Pancreas (tissue), 10 donors: ENCODE measurements at regions not wholly inside any gene's neighbourhood (a gene's known extent, or its start where the extent isn't known, plus 50 kb on each side); places are given as distances from the start of the nearest gene placed in this dataset.
"Not testable (repeated sequence)": the region's sequence is repeated elsewhere in the genome, so short reads cannot be mapped to it uniquely, and the experiment has no call there.

Experiments
- ATAC-seq, 4 donors: fragments of 200-7000 bp; cut with Tn5 transposase; one replicate each; pipeline versions ENCODE4 v1.8.0 to v1.9.1; 2020; ENCODE audit warnings: mild to moderate bottlenecking in 4 of 4, moderate library complexity in 4 of 4
- DNase-seq, 6 donors: peaks; one replicate each; pipeline ENCODE4 v3.0.0-alpha.2; 2020
- FAIRE-seq: peaks from 2 replicates; lab custom pipeline; 2012; peaks lifted over from hg19 to GRCh38; lab: Jason Lieb, UNC
- H3K27ac ChIP-seq, 4 donors: fragments of 200-600 bp; sonication (generic); 1 replicate in 3 of 4; 2 replicates in 1 of 4; pipeline versions ENCODE4 v1.5.0 to v1.8.0; 2020
- H3K27me3 ChIP-seq, 4 donors: fragments of 200-600 bp; one replicate each; pipeline ENCODE4 v1.8.0; 2021
- H3K36me3 ChIP-seq, 3 donors: fragments of 200-600 bp; sonication (generic) in 1 of 3; one replicate each; pipeline versions ENCODE4 v1.5.0 to v1.8.0; 2020 to 2021
- H3K4me1 ChIP-seq, 3 donors: fragments of 200-600 bp; one replicate each; pipeline ENCODE4 v1.8.0; 2021
- H3K4me3 ChIP-seq, 4 donors: fragments of 200-600 bp; sonication (generic) in 2 of 4; one replicate each; pipeline versions ENCODE4 v1.5.0 to v1.8.0; 2020 to 2021
- H3K9me3 ChIP-seq, 4 donors: fragments of 200-600 bp; one replicate each; pipeline ENCODE4 v1.8.0; 2021
- WGBS, 2 donors: extraction: QIAGEN DNeasy Blood & Tissue Kit; methylation state at CpG; one replicate each; pipeline ENCODE4 v1.1.7; 2013; 5-methylcytosine and 5-hydroxymethylcytosine counted together
- intact Hi-C, 3 donors: fragments of 100-400 bp; cut with DNase I; formaldehyde crosslinking; loops; one replicate each; pipeline versions ENCODE4 v1.11.1 to v1.14.2; 2022
- TF ChIP-seq, protein P1 (sequence below), 4 donors: fragments of 200-600 bp; sonication (generic) in 3 of 4; IDR thresholded peaks; one replicate each; pipeline versions ENCODE4 v1.5.0 to v1.8.0; 2021; ENCODE audit warnings: antibody characterized with exemption in 4 of 4
- donor health status: healthy with polysubstance abuse.
- donor health status: DM: no; HTN: no; CAD: no; lungs with moderate emphysema.
- donor health status: DM: no; HTN: no; CAD: no.
- donor health status: control.
- donor health status: control.
- donor health status: Bipolar disorder and iron deficiency.
- donor health status: DM: yes; HTN: yes; CAD: no.
- donor health status: DM: no; HTN: no; CAD: no.
- donor health status: DM: no; HTN: no; CAD: no.
- donor health status: DM: yes; HTN: yes; CAD: no.

DNA sequence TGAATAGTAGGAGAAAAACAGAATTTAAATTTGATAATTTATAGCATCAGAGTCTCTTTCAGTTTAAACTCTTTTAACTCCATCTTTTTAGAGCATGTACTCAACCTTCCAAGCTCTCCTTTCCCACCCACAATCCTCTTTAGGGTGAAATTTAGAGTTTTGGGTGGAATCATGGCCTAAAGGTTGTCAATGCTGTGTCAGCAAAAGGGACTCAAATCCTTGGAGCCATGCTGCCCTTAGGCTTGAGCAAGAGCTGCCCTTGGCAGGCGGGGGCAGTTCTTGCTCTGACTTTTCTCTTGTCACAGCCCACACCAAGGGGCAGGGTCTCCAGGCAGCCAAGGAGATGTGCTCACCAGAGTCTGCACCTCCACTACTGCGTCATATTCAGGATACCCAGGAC lies 102.4 kb downstream of the MTX3 start:
- H3K27me3 ChIP-seq, result no peaks in the 10 kb centered on the region
- no peaks in the 10 kb centered on the region for H3K36me3 ChIP-seq
- intact Hi-C loops, result no loop called here
- H3K4me1 ChIP-seq, result no peaks in the 10 kb centered on the region
- DNase-seq (no peak), FAIRE-seq (no peak), ATAC-seq (no peak)
- 87 to 95% methylated on average over 2 of the region's 2 CpGs for WGBS, 2 donors
- H3K9me3 ChIP-seq, result no peaks in the 10 kb centered on the region
- no peak overlapping the region for H3K4me3 ChIP-seq
- no peak overlapping the region for H3K27ac ChIP-seq
- TF ChIP-seq, protein P1, sequence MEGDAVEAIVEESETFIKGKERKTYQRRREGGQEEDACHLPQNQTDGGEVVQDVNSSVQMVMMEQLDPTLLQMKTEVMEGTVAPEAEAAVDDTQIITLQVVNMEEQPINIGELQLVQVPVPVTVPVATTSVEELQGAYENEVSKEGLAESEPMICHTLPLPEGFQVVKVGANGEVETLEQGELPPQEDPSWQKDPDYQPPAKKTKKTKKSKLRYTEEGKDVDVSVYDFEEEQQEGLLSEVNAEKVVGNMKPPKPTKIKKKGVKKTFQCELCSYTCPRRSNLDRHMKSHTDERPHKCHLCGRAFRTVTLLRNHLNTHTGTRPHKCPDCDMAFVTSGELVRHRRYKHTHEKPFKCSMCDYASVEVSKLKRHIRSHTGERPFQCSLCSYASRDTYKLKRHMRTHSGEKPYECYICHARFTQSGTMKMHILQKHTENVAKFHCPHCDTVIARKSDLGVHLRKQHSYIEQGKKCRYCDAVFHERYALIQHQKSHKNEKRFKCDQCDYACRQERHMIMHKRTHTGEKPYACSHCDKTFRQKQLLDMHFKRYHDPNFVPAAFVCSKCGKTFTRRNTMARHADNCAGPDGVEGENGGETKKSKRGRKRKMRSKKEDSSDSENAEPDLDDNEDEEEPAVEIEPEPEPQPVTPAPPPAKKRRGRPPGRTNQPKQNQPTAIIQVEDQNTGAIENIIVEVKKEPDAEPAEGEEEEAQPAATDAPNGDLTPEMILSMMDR (IDR thresholded peaks at IDR 0.05), result no peak

DNA sequence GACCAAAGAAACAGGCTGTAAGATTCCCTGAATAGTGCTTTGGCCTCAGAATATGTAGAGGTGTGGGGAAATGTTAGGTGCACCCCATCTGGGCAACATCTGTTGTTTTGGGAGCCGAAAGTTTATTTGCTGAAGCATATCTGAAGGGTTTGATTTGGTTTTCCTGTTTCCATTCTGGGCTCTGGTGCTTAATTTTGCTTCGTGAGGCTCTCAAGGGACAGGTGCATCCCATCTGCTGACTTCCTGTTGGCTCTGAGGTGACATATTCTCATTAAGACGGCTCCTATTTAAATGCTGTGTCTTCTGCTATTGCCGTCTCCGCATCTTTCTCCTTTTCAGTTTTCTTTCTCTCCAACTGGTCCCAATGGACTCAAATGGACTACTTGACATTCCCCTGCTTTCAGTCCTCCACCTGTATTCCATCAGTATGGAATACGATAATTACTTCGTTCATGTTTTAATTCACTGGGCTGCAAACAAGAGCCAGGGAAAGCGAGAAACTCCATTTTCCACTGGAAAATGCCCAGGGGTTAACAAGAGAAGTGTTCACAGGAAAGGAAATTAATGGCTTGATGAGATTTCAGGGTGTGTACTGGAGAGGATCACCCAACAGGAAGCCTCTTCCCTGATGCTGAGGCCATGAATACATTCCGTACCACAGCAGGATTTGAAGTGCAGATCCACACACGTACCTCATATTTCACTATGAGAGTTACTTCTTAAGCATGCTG lies 104.0 kb downstream of the MTX3 start:
- intact Hi-C loops, result no loop called here
- 76% methylated on average over 10 of the region's 10 CpGs for WGBS, 2 donors

DNA sequence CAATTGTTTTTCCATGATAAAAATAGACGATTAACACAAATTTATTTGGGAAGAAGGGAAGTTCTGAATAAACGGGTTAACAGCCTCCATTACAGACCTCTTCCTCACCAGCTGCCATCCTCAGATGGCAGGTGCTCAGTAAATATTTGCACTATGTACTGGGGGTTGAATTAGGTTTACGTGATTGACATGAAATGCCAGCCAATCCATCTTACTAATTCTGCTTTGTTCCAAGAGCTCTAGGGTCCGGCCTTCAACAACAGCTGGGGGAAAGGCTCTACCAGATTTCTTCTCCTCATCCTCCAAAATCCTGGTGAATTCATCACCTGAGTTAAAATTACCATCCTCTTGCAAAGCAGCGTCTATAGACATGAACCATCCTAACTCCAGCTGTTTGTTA lies 104.6 kb downstream of the MTX3 start:
- intact Hi-C loops, result no loop called here
- Histone ChIP-seq H3K9me3 (no peaks in the 10 kb centered on the region), H3K27me3 (no peaks in the 10 kb centered on the region), H3K36me3 (no peaks in the 10 kb centered on the region), H3K27ac (no peak overlapping the region), H3K4me3 (no peak overlapping the region), H3K4me1 (no peaks in the 10 kb centered on the region)
- no peak for DNase-seq
- no peak for ATAC-seq
- TF ChIP-seq, protein P1 (IDR thresholded peaks at IDR 0.05), result no peak
- WGBS, 2 donors, result 38 to 46% methylated on average over 5 of the region's 5 CpGs
- no peak for FAIRE-seq

More for the DNA sequence above, 104.0 kb downstream of the MTX3 start:
- FAIRE-seq (no peak), DNase-seq (no peak), ATAC-seq (no peak)
- no peak overlapping the region for H3K4me3 ChIP-seq
- H3K36me3 ChIP-seq, result no peaks in the 10 kb centered on the region
- H3K27me3 ChIP-seq, result no peaks in the 10 kb centered on the region
- H3K4me1 ChIP-seq, result no peaks in the 10 kb centered on the region
- TF ChIP-seq, protein P1 (IDR thresholded peaks at IDR 0.05), result no peak
- no peaks in the 10 kb centered on the region for H3K9me3 ChIP-seq
- no peak overlapping the region for H3K27ac ChIP-seq

DNA sequence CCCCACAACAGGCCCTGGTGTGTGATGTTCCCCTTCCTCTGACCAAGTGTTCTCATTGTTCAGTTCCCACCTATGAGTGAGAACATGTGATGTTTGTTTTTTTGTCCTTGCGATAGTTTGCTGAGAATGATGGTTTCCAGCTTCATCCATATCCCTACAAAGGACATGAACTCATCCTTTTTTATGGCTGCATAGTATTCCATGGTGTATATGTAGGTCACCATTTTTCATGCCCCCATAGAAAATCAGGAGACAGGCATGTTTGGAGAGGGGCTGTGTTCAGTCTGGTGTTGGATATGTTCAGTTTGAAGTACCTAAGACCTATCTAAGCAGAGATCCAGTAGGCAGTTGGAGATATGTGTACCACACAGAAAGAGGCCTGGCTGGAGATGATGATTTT lies 111.2 kb downstream of the MTX3 start:
- 96 to 100% methylated on average over 1 of the region's 1 CpG for WGBS, 2 donors
- H3K36me3 ChIP-seq, H3K27me3 ChIP-seq, H3K4me1 ChIP-seq, H3K4me3 ChIP-seq, H3K9me3 ChIP-seq, H3K27ac ChIP-seq, intact Hi-C loops, ATAC-seq, DNase-seq, FAIRE-seq: not testable (repeated sequence)

DNA sequence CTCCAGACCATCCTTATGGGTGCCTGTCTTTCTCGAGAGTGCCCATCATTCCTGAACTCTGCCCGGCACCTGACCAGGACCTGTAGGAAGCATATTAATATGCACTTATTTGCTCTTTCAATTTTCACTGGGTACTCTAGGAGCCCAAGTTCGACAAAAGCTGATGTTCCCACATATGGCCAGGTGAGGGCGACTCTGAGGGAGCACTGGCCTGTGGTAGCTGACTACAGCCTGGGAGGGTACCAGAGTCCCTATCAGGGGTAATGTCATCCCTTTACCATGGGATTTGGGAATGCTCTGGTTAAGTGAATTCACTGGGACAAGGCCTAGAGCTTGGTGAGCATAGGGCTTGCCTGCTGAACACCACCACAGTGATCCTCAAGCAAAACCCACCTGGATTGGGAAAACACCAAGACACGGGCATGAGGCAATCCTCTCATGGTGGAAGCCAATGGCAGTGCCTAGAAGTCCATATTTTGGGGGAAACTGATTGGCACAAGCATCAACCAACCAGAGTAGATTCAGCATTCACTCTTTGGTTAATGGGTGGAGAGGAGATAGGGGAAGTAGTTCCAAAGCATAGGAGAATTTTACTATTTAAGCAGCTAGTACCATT lies 112.2 kb downstream of the MTX3 start:
- no peak for FAIRE-seq
- H3K9me3 ChIP-seq, result no peaks in the 10 kb centered on the region
- H3K27me3 ChIP-seq, result no peaks in the 10 kb centered on the region
- no peaks in the 10 kb centered on the region for H3K36me3 ChIP-seq
- no peak overlapping the region for H3K27ac ChIP-seq
- H3K4me3 ChIP-seq, result no peak overlapping the region
- TF ChIP-seq, protein P1 (IDR thresholded peaks at IDR 0.05), result no peak
- 40 to 45% methylated on average over 5 of the region's 5 CpGs for WGBS, 2 donors
- intact Hi-C loops, result no loop called here
- DNase-seq, result no peak
- ATAC-seq, result no peak
- H3K4me1 ChIP-seq, result no peaks in the 10 kb centered on the region
